Vagina (tissue), 2 donors: ENCODE measurements at regions not wholly inside any gene's neighbourhood (a gene's known extent, or its start where the extent isn't known, plus 50 kb on each side); places are given as distances from the start of the nearest gene placed in this dataset.

ENCODE experiments used
- POLR2A ChIP-seq, 2 donors: fragments of 450-650 bp; IDR thresholded peaks; one replicate each; pipeline ENCODE4 v1.6.1; 2017; ENCODE audit warnings: antibody characterized with exemption in 2 of 2, mild to moderate bottlenecking in 2 of 2, moderate library complexity in 2 of 2
- POLR2AphosphoS5 ChIP-seq, 2 donors: sonication (generic); formaldehyde crosslinking; IDR thresholded peaks; one replicate each; pipeline ENCODE4 v1.9.0; 2017; ENCODE audit warnings: antibody characterized with exemption in 2 of 2, mild to moderate bottlenecking in 2 of 2, low read depth in 1 of 2; ENCODE audit not compliant: insufficient read depth in 1 of 2
- TF ChIP-seq, protein P1 (sequence below), 3 experiments: fragments of 450-650 bp in 2 of 3; fragments of 200-600 bp in 1 of 3; sonication (generic) in 1 of 3; IDR thresholded peaks; one replicate each; pipeline ENCODE4 v1.5.1; 2017 to 2019; ENCODE audit warnings: antibody characterized with exemption in 3 of 3, mild to moderate bottlenecking in 2 of 3, moderate library complexity in 2 of 3

DNA sequence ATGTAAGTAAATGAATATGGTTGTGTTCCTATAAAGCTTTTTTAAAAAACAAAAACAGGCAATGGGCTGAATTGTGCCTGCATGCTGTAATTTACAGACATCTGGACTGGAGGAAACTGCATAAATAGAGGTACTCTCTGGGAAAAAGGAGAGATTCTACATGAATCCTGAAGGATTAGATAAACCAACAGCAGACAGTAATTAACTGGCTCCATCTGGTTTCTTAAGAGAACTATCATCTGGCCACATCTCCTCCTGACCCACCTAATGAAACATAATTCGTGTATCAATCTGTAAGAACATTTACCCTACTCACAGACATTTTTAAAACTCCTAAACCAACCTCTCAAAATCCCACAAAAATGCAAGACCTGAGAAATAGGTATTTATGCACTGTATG lies 528.1 kb upstream of the ST8SIA4 start:
- TF ChIP-seq, protein P1, sequence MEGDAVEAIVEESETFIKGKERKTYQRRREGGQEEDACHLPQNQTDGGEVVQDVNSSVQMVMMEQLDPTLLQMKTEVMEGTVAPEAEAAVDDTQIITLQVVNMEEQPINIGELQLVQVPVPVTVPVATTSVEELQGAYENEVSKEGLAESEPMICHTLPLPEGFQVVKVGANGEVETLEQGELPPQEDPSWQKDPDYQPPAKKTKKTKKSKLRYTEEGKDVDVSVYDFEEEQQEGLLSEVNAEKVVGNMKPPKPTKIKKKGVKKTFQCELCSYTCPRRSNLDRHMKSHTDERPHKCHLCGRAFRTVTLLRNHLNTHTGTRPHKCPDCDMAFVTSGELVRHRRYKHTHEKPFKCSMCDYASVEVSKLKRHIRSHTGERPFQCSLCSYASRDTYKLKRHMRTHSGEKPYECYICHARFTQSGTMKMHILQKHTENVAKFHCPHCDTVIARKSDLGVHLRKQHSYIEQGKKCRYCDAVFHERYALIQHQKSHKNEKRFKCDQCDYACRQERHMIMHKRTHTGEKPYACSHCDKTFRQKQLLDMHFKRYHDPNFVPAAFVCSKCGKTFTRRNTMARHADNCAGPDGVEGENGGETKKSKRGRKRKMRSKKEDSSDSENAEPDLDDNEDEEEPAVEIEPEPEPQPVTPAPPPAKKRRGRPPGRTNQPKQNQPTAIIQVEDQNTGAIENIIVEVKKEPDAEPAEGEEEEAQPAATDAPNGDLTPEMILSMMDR (IDR thresholded peaks at IDR 0.05) = no peak
- TF ChIP-seq POLR2AphosphoS5 (IDR thresholded peaks at IDR 0.05; ENCODE audit: insufficient read depth in 1 of 2, low read depth in 1 of 2) (no peak), POLR2A (IDR thresholded peaks at IDR 0.05) (no peak)
